Natural killer cell (primary cell): ENCODE measurements at regions not wholly inside any gene's neighbourhood (a gene's known extent, or its start where the extent isn't known, plus 50 kb on each side); places are given as distances from the start of the nearest gene placed in this dataset.

ENCODE experiments used
- ATAC-seq, 3 donors: fragments of 150-1000 bp in 2 of 3; fragments of 200-7000 bp in 1 of 3; cut with Tn5 transposase; 1 replicate in 1 of 3; 2 replicates in 2 of 3; pipeline ENCODE4 v1.10.0; 2021; ENCODE audit warnings: mild to moderate bottlenecking in 2 of 3, moderate library complexity in 2 of 3
- DNase-seq, 2 donors: peaks; one replicate each; pipeline versions ENCODE4 v3.0.0 to v3.0.0-alpha.2; 2013 to 2021; ENCODE audit warnings: mixed read lengths in 1 of 2
- H3K27ac ChIP-seq: one replicate; pipeline ENCODE4 v1.5.1; 2013; ENCODE audit warnings: mild to moderate bottlenecking, low read length
- H3K27me3 ChIP-seq: one replicate; pipeline ENCODE4 v1.6.1; 2013; ENCODE audit warnings: low read length; ENCODE audit not compliant: control insufficient read depth, insufficient read depth
- H3K36me3 ChIP-seq: one replicate; pipeline ENCODE4 v1.6.1; 2013; ENCODE audit warnings: low read length; ENCODE audit not compliant: control insufficient read depth, insufficient read depth
- H3K4me1 ChIP-seq: one replicate; pipeline ENCODE4 v1.6.1; 2013; ENCODE audit warnings: low read length; ENCODE audit not compliant: control insufficient read depth, insufficient read depth
- H3K4me3 ChIP-seq: one replicate; pipeline ENCODE4 v1.5.1; 2013; ENCODE audit warnings: low read length
- H3K9me3 ChIP-seq: one replicate; pipeline ENCODE4 v1.6.1; 2013; ENCODE audit warnings: low read length; ENCODE audit not compliant: control insufficient read depth, insufficient read depth
- H3K27ac Mint-ChIP-seq, 2 donors: one replicate each; pipeline ENCODE4 v1.8.0; 2022; ENCODE audit warnings: mild to moderate bottlenecking in 2 of 2, mixed read lengths in 2 of 2, moderate library complexity in 1 of 2
- H3K27me3 Mint-ChIP-seq, 2 donors: one replicate each; pipeline ENCODE4 v1.8.0; 2022; ENCODE audit warnings: low read depth in 2 of 2, mixed read lengths in 2 of 2
- H3K36me3 Mint-ChIP-seq: one replicate; pipeline ENCODE4 v1.8.0; 2022; ENCODE audit warnings: mixed read lengths
- H3K4me1 Mint-ChIP-seq, 2 donors: one replicate each; pipeline ENCODE4 v1.8.0; 2022; ENCODE audit warnings: mixed read lengths in 2 of 2
- H3K4me3 Mint-ChIP-seq: one replicate; pipeline ENCODE4 v1.8.0; 2022; ENCODE audit warnings: mild to moderate bottlenecking, moderate library complexity, mixed read lengths
- H3K9me3 Mint-ChIP-seq, 2 donors: one replicate each; pipeline ENCODE4 v1.8.0; 2022; ENCODE audit warnings: mixed read lengths in 2 of 2
- WGBS: methylation state at CpG from one replicate; pipeline ENCODE4 v1.1.7; 2013; ENCODE audit warnings: missing lambda C conversion rate; ENCODE audit not compliant: insufficient coverage; 5-methylcytosine and 5-hydroxymethylcytosine counted together
- intact Hi-C: fragments of 100-400 bp; cut with micrococcal nuclease; formaldehyde crosslinking; loops from one replicate; pipeline ENCODE4 v1.14.2; 2022
- TF ChIP-seq, protein P1 (sequence below): fragments of 200-600 bp; IDR thresholded peaks from one replicate; pipeline ENCODE4 v1.8.0; 2022; ENCODE audit warnings: antibody characterized with exemption

DNA sequence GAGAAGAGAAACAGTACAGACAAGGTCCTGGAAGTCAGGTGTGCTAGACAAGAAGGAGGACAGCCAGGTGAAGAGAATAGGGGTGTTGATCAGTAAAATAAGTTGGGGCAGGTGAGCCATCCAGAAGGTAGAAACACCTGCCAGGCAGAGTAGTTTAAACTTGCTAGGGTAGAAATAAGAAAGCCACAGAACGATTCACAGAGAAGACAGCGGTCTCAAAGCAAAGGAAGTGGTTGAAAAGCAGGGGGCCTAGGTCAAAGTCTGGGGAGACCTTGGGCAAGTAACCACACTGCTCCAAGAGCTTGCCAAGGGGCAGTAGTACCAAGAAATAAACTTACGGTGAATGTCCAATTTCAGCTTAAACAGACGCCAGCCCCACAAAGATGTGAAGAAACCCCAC is 116.6 kb upstream of the PROX1 start:
- Mint-ChIP-seq H3K4me3 (no peak overlapping the region), H3K27ac (no peak overlapping the region)

DNA sequence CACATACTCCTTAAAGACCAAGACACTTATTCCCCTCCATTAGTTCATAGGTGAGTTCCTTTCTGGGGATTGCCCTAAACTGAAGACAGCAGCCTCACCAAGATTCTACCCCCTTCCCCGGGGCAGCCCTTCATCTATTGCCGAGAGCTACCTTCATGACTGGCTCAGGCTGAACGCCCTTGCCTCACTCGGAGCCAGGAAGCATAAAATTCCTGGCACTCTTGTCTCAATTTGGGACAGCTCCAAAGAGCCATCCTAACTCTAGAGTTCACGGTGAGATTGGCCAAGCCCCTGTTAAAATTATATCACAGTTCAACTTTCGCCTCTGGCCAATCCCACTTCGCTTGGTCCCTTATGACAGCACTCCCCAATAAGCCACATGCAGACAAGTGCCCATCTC is 113.0 kb upstream of the PROX1 start:
- intact Hi-C loops: no loop called here
- 95% methylated on average over 7 of the region's 7 CpGs for WGBS
- Mint-ChIP-seq H3K27ac (no peak overlapping the region), H3K27me3 (peaks cover 0 to 8% of the 10 kb centered on the region in 2 donors), H3K4me1 (no peaks in the 10 kb centered on the region), H3K9me3 (peaks cover 0 to 9% of the 10 kb centered on the region in 2 donors), H3K4me3 (no peak overlapping the region), H3K36me3 (no peaks in the 10 kb centered on the region)
- Histone ChIP-seq H3K27ac (no peak overlapping the region), H3K4me1 (no peaks in the 10 kb centered on the region), H3K4me3 (no peak overlapping the region), H3K9me3 (no peaks in the 10 kb centered on the region), H3K27me3 (no peaks in the 10 kb centered on the region), H3K36me3 (no peaks in the 10 kb centered on the region)
- TF ChIP-seq, protein P1, sequence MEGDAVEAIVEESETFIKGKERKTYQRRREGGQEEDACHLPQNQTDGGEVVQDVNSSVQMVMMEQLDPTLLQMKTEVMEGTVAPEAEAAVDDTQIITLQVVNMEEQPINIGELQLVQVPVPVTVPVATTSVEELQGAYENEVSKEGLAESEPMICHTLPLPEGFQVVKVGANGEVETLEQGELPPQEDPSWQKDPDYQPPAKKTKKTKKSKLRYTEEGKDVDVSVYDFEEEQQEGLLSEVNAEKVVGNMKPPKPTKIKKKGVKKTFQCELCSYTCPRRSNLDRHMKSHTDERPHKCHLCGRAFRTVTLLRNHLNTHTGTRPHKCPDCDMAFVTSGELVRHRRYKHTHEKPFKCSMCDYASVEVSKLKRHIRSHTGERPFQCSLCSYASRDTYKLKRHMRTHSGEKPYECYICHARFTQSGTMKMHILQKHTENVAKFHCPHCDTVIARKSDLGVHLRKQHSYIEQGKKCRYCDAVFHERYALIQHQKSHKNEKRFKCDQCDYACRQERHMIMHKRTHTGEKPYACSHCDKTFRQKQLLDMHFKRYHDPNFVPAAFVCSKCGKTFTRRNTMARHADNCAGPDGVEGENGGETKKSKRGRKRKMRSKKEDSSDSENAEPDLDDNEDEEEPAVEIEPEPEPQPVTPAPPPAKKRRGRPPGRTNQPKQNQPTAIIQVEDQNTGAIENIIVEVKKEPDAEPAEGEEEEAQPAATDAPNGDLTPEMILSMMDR: no peak
- no peak for ATAC-seq
- DNase-seq: no peak

More for the DNA sequence above, 116.6 kb upstream of the PROX1 start:
- Mint-ChIP-seq H3K9me3 (peaks cover 0 to 10% of the 10 kb centered on the region in 2 donors), H3K36me3 (no peaks in the 10 kb centered on the region), H3K27me3 (no peaks in the 10 kb centered on the region), H3K4me1 (no peaks in the 10 kb centered on the region)
- H3K36me3 ChIP-seq: no peaks in the 10 kb centered on the region
- H3K9me3 ChIP-seq: no peaks in the 10 kb centered on the region
- no peak overlapping the region for H3K4me3 ChIP-seq
- TF ChIP-seq, protein P1: no peak
- intact Hi-C loops: no loop called here
- H3K27ac ChIP-seq: no peak overlapping the region
- H3K4me1 ChIP-seq: no peaks in the 10 kb centered on the region
- 87% methylated on average over 4 of the region's 4 CpGs for WGBS
- no peaks in the 10 kb centered on the region for H3K27me3 ChIP-seq
- DNase-seq (peak in 1 of 2 donors; percentile 11), ATAC-seq (no peak)

DNA sequence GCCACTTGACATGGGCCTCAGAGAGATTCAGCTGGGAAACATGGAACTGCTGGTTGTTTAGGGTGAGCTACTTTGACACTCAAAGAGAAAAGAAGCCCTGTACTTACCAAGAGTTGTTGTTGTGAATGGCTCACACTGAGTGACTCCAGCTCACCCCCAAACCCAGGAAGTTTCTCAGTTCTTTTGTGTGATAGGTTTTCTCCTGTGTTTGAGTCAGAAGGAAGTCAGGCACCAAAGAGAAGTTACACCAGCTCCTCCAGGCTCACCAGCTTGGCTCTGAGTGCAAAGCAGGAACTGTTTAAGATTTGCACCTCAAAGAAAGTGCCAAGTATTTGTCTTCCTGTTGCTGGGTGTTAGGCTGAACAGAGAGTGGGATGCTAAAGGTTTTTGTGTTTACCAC is 111.2 kb upstream of the PROX1 start:
- Histone ChIP-seq H3K9me3 (no peaks in the 10 kb centered on the region), H3K36me3 (no peaks in the 10 kb centered on the region), H3K27ac (no peak overlapping the region), H3K4me3 (no peak overlapping the region), H3K4me1 (no peaks in the 10 kb centered on the region), H3K27me3 (no peaks in the 10 kb centered on the region)
- TF ChIP-seq, protein P1: no peak
- Mint-ChIP-seq H3K9me3 (peaks cover 4 to 5% of the 10 kb centered on the region in 2 donors), H3K27me3 (peaks cover 0 to 8% of the 10 kb centered on the region in 2 donors), H3K4me3 (no peak overlapping the region), H3K27ac (no peak overlapping the region), H3K36me3 (no peaks in the 10 kb centered on the region), H3K4me1 (no peaks in the 10 kb centered on the region)
- intact Hi-C loops: no loop called here
- DNase-seq (peak in 1 of 2 donors; percentile 7), ATAC-seq (no peak)

DNA sequence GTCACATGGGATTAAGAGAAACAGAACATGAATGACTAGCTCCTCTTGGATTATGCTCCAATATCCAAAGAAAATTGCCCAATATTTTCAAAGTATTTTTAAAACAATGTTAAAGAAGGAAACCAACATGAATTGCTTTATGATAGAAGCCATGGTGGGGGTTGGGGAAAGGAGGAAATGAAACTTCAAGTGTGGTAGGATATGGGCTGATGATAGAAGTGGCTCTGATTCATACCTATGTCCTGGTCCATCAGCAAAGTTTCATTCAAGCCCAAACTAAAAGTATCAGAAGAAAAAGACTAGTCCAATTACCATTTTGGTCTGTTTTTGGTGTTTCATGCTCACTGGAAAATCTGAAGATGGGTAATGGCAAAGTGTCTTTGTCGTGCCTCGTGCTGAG is 104.2 kb upstream of the PROX1 start:
- no peak overlapping the region for H3K27ac ChIP-seq
- H3K9me3 ChIP-seq: no peaks in the 10 kb centered on the region
- TF ChIP-seq, protein P1: no peak
- Mint-ChIP-seq H3K9me3 (peaks cover 2 to 5% of the 10 kb centered on the region in 2 donors), H3K4me3 (no peak overlapping the region), H3K4me1 (no peaks in the 10 kb centered on the region), H3K27ac (no peak overlapping the region), H3K36me3 (no peaks in the 10 kb centered on the region), H3K27me3 (no peaks in the 10 kb centered on the region)
- intact Hi-C loops: no loop called here
- no peak overlapping the region for H3K4me3 ChIP-seq
- 87% methylated on average over 2 of the region's 2 CpGs for WGBS
- no peak for DNase-seq
- no peaks in the 10 kb centered on the region for H3K27me3 ChIP-seq
- no peak for ATAC-seq
- H3K36me3 ChIP-seq: no peaks in the 10 kb centered on the region
- no peaks in the 10 kb centered on the region for H3K4me1 ChIP-seq
